HEK293 (cell line): ENCODE measurements at regions not wholly inside any gene's neighbourhood (a gene's known extent, or its start where the extent isn't known, plus 50 kb on each side); places are given as distances from the start of the nearest gene placed in this dataset.

Source experiments
- CTCF ChIA-PET: fragments of 350-600 bp; formaldehyde crosslinking; extraction: SDS; loops from one replicate; lab custom pipeline; 2021; ENCODE audit warnings: antibody characterized with exemption; lab: Yijun Ruan, JAX
- POLR2A ChIA-PET: fragments of 300-600 bp; formaldehyde crosslinking; extraction: SDS; loops from one replicate; lab custom pipeline; 2020; ENCODE audit warnings: antibody characterized with exemption, inconsistent platforms; lab: Yijun Ruan, JAX
- H3K27ac ChIP-seq: fragments of 200-500 bp; sonication (Bioruptor generic); 2 replicates; pipeline ENCODE4 v1.5.1; 2014; ENCODE audit warnings: low read depth, low read length, control low read depth, inconsistent platforms; ENCODE audit errors: extremely low read depth
- H3K36me3 ChIP-seq, 2 experiments: fragments of 200-500 bp in 1 of 2; sonication (Bioruptor generic) in 1 of 2; 1 replicate in 1 of 2; 2 replicates in 1 of 2; pipeline ENCODE4 v1.5.1; 2014 to 2017; ENCODE audit warnings: inconsistent platforms in 2 of 2, low read length in 2 of 2; ENCODE audit not compliant: control insufficient read depth in 2 of 2, insufficient read depth in 1 of 2
- H3K4me1 ChIP-seq: fragments of 200-500 bp; sonication (Bioruptor generic); 2 replicates; pipeline ENCODE4 v1.5.1; 2014; ENCODE audit warnings: mild to moderate bottlenecking, low read length, inconsistent platforms; ENCODE audit not compliant: control insufficient read depth, insufficient read depth
- H3K4me3 ChIP-seq: 2 replicates; pipeline ENCODE4 v1.5.1; 2011; ENCODE audit warnings: low read depth, mild to moderate bottlenecking, control low read depth, low read length, moderate library complexity
- H3K9me3 ChIP-seq: fragments of 200-500 bp; sonication (Bioruptor generic); 2 replicates; pipeline ENCODE4 v1.5.1; 2014; ENCODE audit warnings: low read depth, low read length, inconsistent platforms; ENCODE audit not compliant: control insufficient read depth, insufficient read depth
- AEBP2 ChIP-seq: fragments of 450-650 bp; formaldehyde crosslinking; IDR thresholded peaks from 2 replicates; pipeline ENCODE4 v1.5.1; 2016; ENCODE audit warnings: missing biosample characterization, missing genetic modification characterization, borderline replicate concordance
- KLF10 ChIP-seq: fragments of 450-650 bp; IDR thresholded peaks from 2 replicates; pipeline ENCODE4 v1.5.1; 2018; ENCODE audit warnings: missing biosample characterization, mild to moderate bottlenecking, missing genetic modification characterization
- SP2 ChIP-seq: fragments of 450-650 bp; formaldehyde crosslinking; IDR thresholded peaks from 2 replicates; pipeline ENCODE4 v1.5.1; 2016; ENCODE audit warnings: missing biosample characterization, missing genetic modification characterization
- ZBTB7A ChIP-seq: fragments of 450-650 bp; formaldehyde crosslinking; IDR thresholded peaks from 2 replicates; pipeline ENCODE4 v1.5.1; 2016; ENCODE audit warnings: low read depth, missing biosample characterization, missing genetic modification characterization
- ZFHX2 ChIP-seq: fragments of 450-650 bp; formaldehyde crosslinking; conservative IDR thresholded peaks from 2 replicates; pipeline ENCODE4 v1.5.1; 2016; ENCODE audit warnings: missing biosample characterization, missing genetic modification characterization
- ZNF202 ChIP-seq: fragments of 450-650 bp; formaldehyde crosslinking; IDR thresholded peaks from 2 replicates; pipeline ENCODE4 v1.5.1; 2016; ENCODE audit warnings: missing biosample characterization, missing genetic modification characterization, borderline replicate concordance
- ZNF266 ChIP-seq: fragments of 450-650 bp; formaldehyde crosslinking; IDR thresholded peaks from 2 replicates; pipeline ENCODE4 v1.5.1; 2016; ENCODE audit warnings: missing biosample characterization, missing genetic modification characterization, low read depth
- ZNF514 ChIP-seq: fragments of 450-650 bp; formaldehyde crosslinking; IDR thresholded peaks from 2 replicates; pipeline ENCODE4 v1.5.1; 2016; ENCODE audit warnings: missing biosample characterization, missing genetic modification characterization
- ZNF610 ChIP-seq: fragments of 450-650 bp; formaldehyde crosslinking; IDR thresholded peaks from 2 replicates; pipeline ENCODE4 v1.5.1; 2016; ENCODE audit warnings: missing biosample characterization, missing genetic modification characterization, borderline replicate concordance
- ZNF621 ChIP-seq: fragments of 450-650 bp; formaldehyde crosslinking; IDR thresholded peaks from 2 replicates; pipeline ENCODE4 v1.5.1; 2017; ENCODE audit warnings: missing biosample characterization, missing genetic modification characterization
- ZNF658 ChIP-seq: fragments of 450-650 bp; formaldehyde crosslinking; IDR thresholded peaks from 2 replicates; pipeline ENCODE4; 2016; ENCODE audit warnings: missing biosample characterization, missing genetic modification characterization
- ZNF664 ChIP-seq: fragments of 450-650 bp; formaldehyde crosslinking; IDR thresholded peaks from 2 replicates; pipeline ENCODE4 v1.5.1; 2016; ENCODE audit warnings: missing biosample characterization, missing genetic modification characterization
- ZNF692 ChIP-seq: fragments of 450-650 bp; formaldehyde crosslinking; IDR thresholded peaks from 2 replicates; pipeline ENCODE4 v1.5.1; 2016; ENCODE audit warnings: missing biosample characterization, missing genetic modification characterization
- ZNF701 ChIP-seq: fragments of 450-650 bp; formaldehyde crosslinking; IDR thresholded peaks from 2 replicates; pipeline ENCODE4 v1.5.1; 2016; ENCODE audit warnings: missing biosample characterization, missing genetic modification characterization
- ZNF791 ChIP-seq: fragments of 450-650 bp; formaldehyde crosslinking; IDR thresholded peaks from 2 replicates; pipeline ENCODE4 v1.5.1; 2016; ENCODE audit warnings: missing biosample characterization, missing genetic modification characterization
- TF ChIP-seq, protein P1 (sequence below): fragments of 450-650 bp; formaldehyde crosslinking; IDR thresholded peaks from 2 replicates; pipeline ENCODE4 v1.5.1; 2016; ENCODE audit warnings: missing biosample characterization, missing genetic modification characterization
- TF ChIP-seq, protein P2 (sequence below): fragments of 450-650 bp; IDR thresholded peaks from 2 replicates; pipeline ENCODE4 v1.5.1; 2018; ENCODE audit warnings: missing biosample characterization, mild to moderate bottlenecking, missing genetic modification characterization
- TF ChIP-seq, protein P3 (sequence below): fragments of 450-650 bp; IDR thresholded peaks from 2 replicates; pipeline ENCODE4 v1.5.1; 2018; ENCODE audit warnings: missing biosample characterization, missing genetic modification characterization

- H3K4me3 ChIP-seq, result no peak overlapping the region
- H3K9me3 ChIP-seq, result no peaks in the 10 kb centered on the region
- CTCF ChIA-PET, result no interaction called here
- POLR2A ChIA-PET, result no interaction called here
- no peaks in the 10 kb centered on the region; the same call in 1 of the 2 replicates for H3K4me1 ChIP-seq
- no peak overlapping the region for H3K27ac ChIP-seq
- TF ChIP-seq, protein P1, sequence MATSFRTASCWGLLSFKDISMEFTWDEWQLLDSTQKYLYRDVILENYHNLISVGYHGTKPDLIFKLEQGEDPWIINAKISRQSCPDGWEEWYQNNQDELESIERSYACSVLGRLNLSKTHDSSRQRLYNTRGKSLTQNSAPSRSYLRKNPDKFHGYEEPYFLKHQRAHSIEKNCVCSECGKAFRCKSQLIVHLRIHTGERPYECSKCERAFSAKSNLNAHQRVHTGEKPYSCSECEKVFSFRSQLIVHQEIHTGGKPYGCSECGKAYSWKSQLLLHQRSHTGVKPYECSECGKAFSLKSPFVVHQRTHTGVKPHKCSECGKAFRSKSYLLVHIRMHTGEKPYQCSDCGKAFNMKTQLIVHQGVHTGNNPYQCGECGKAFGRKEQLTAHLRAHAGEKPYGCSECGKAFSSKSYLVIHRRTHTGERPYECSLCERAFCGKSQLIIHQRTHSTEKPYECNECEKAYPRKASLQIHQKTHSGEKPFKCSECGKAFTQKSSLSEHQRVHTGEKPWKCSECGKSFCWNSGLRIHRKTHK (tag by site-specific recombination), result no peak
- TF ChIP-seq ZBTB7A (tag by site-specific recombination) (no peak), ZNF664 (tag by site-specific recombination) (no peak), KLF10 (tag by site-specific recombination) (no peak), ZNF610 (no peak)
- H3K36me3 ChIP-seq, result no peaks in the 10 kb centered on the region
These were observed 93.4 kb upstream of the VEGFC start for GRCh38 chr4:176886135-176886534.

- H3K4me1 ChIP-seq, result peaks cover 4% of the 10 kb centered on the region; the same call in 1 of the 2 replicates
- CTCF ChIA-PET, result no interaction called here
- no peaks in the 10 kb centered on the region for H3K9me3 ChIP-seq
- TF ChIP-seq KLF10 (tag by site-specific recombination), result no peak
- no peak for TF ChIP-seq ZNF701 (tag by site-specific recombination)
- no peak for TF ChIP-seq ZNF692 (tag by site-specific recombination)
- TF ChIP-seq ZNF658 (tag by site-specific recombination), result no peak
- no peak for TF ChIP-seq ZNF266 (tag by site-specific recombination)
- POLR2A ChIA-PET, result no interaction called here
- H3K36me3 ChIP-seq, result no peaks in the 10 kb centered on the region
- no peak overlapping the region for H3K27ac ChIP-seq
- H3K4me3 ChIP-seq, result no peak overlapping the region
These were observed 97.1 kb upstream of the VEGFC start for GRCh38 chr4:176889776-176890175.

DNA sequence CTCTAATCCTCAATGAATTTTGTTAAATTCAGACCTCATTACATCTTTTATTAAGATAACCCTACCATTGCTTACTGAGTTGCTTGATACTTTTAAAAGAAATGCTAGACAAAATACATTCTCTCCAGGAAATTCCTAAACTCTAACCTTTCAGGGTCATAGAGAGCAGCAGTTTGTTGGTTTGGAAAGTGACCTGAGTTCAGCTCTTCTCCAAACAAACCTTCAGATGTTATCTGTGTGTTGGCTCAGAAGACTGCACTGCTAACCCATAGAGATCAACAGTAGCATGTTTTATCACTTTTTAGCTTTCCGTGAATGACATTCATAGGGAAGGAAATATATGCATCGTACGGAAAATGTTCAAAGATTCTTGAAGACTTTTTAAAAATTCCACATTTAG is 101.8 kb upstream of the VEGFC start:
- TF ChIP-seq, protein P2, sequence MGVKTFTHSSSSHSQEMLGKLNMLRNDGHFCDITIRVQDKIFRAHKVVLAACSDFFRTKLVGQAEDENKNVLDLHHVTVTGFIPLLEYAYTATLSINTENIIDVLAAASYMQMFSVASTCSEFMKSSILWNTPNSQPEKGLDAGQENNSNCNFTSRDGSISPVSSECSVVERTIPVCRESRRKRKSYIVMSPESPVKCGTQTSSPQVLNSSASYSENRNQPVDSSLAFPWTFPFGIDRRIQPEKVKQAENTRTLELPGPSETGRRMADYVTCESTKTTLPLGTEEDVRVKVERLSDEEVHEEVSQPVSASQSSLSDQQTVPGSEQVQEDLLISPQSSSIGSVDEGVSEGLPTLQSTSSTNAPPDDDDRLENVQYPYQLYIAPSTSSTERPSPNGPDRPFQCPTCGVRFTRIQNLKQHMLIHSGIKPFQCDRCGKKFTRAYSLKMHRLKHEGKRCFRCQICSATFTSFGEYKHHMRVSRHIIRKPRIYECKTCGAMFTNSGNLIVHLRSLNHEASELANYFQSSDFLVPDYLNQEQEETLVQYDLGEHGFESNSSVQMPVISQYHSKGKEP, result no peak
- TF ChIP-seq ZFHX2 (tag by site-specific recombination), result no peak
- TF ChIP-seq SP2 (tag by site-specific recombination), result no peak
- TF ChIP-seq ZNF791 (tag by site-specific recombination), result no peak
- TF ChIP-seq ZNF202 (tag by site-specific recombination), result no peak
- H3K4me3 ChIP-seq, result no peak overlapping the region
- no peaks in the 10 kb centered on the region for H3K9me3 ChIP-seq
- H3K4me1 ChIP-seq, result peaks cover 4% of the 10 kb centered on the region; the same call in 1 of the 2 replicates
- H3K27ac ChIP-seq, result no peak overlapping the region
- ChIA-PET POLR2A (no interaction called here), CTCF (interaction anchor here (0.6 kb wide), 1 partner anchor 682 kb away, joined by 3 read pairs; no protein-coding TSS in a partner anchor)
- H3K36me3 ChIP-seq, result no peaks in the 10 kb centered on the region

GRCh38 chr4:176896211-176896610 is 103.5 kb upstream of the VEGFC start:
- Histone ChIP-seq H3K4me3 (no peak overlapping the region), H3K9me3 (no peaks in the 10 kb centered on the region), H3K27ac (no peak overlapping the region), H3K4me1 (peaks cover 4% of the 10 kb centered on the region; the same call in 1 of the 2 replicates), H3K36me3 (no peaks in the 10 kb centered on the region)
- ChIA-PET POLR2A (no interaction called here), CTCF (no interaction called here)
- no peak for TF ChIP-seq AEBP2 (tag by site-specific recombination)
- no peak for TF ChIP-seq ZNF621
- no peak for TF ChIP-seq ZNF514
- TF ChIP-seq, protein P3, sequence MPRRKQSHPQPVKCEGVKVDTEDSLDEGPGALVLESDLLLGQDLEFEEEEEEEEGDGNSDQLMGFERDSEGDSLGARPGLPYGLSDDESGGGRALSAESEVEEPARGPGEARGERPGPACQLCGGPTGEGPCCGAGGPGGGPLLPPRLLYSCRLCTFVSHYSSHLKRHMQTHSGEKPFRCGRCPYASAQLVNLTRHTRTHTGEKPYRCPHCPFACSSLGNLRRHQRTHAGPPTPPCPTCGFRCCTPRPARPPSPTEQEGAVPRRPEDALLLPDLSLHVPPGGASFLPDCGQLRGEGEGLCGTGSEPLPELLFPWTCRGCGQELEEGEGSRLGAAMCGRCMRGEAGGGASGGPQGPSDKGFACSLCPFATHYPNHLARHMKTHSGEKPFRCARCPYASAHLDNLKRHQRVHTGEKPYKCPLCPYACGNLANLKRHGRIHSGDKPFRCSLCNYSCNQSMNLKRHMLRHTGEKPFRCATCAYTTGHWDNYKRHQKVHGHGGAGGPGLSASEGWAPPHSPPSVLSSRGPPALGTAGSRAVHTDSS, result no peak
